Hepatocyte (in vitro differentiated cells): ENCODE measurements at regions not wholly inside any gene's neighbourhood (a gene's known extent, or its start where the extent isn't known, plus 50 kb on each side); places are given as distances from the start of the nearest gene placed in this dataset.

Experiments
- DNase-seq: peaks from one replicate; pipeline ENCODE4 v3.0.0-alpha.2; 2016; ENCODE audit warnings: low spot score
- H2AFZ ChIP-seq: fragments of 200-600 bp; sonication (generic); 2 replicates; pipeline ENCODE4 v1.6.0; 2016; ENCODE audit warnings: antibody characterized with exemption, mild to moderate bottlenecking
- H3K27ac ChIP-seq: fragments of 200-600 bp; sonication (generic); 2 replicates; pipeline ENCODE4 v1.5.1; 2016; ENCODE audit warnings: mild to moderate bottlenecking
- H3K27me3 ChIP-seq: fragments of 200-600 bp; sonication (generic); 2 replicates; pipeline ENCODE4 v1.6.1; 2016
- H3K36me3 ChIP-seq: fragments of 200-600 bp; sonication (generic); replicated peaks from 2 replicates; pipeline ENCODE4 v1.5.1; 2016; ENCODE audit warnings: low read depth; ENCODE audit not compliant: insufficient read depth
- H3K4me1 ChIP-seq: fragments of 200-600 bp; sonication (generic); 2 replicates; pipeline ENCODE4 v1.5.1; 2016; ENCODE audit warnings: mild to moderate bottlenecking, moderate library complexity; ENCODE audit not compliant: insufficient read depth
- H3K4me2 ChIP-seq: fragments of 200-600 bp; sonication (generic); 2 replicates; pipeline ENCODE4 v1.6.0; 2016
- H3K4me3 ChIP-seq: fragments of 200-600 bp; sonication (generic); 2 replicates; pipeline ENCODE4 v1.5.1; 2016; ENCODE audit warnings: mild to moderate bottlenecking
- H3K79me2 ChIP-seq: fragments of 200-600 bp; sonication (generic); 2 replicates; pipeline ENCODE4 v1.6.0; 2017; ENCODE audit warnings: mild to moderate bottlenecking
- H3K9me2 ChIP-seq: fragments of 200-600 bp; sonication (generic); replicated peaks from 2 replicates; pipeline ENCODE4 v1.6.0; 2017; ENCODE audit warnings: mild to moderate bottlenecking; ENCODE audit not compliant: insufficient read depth
- H3K9me3 ChIP-seq: fragments of 200-600 bp; sonication (generic); 2 replicates; pipeline ENCODE4 v1.5.1; 2016; ENCODE audit warnings: low read depth, mild to moderate bottlenecking
- H4K20me1 ChIP-seq: fragments of 200-600 bp; sonication (generic); 2 replicates; pipeline ENCODE4 v1.6.0; 2016; ENCODE audit warnings: mild to moderate bottlenecking; ENCODE audit not compliant: insufficient read depth, poor library complexity, severe bottlenecking
- EZH2 ChIP-seq: fragments of 200-600 bp; sonication (generic); IDR thresholded peaks from 2 replicates; pipeline ENCODE4 v1.6.1; 2016; ENCODE audit warnings: antibody characterized with exemption, mild to moderate bottlenecking, borderline replicate concordance
- EZH2phosphoT487 ChIP-seq: fragments of 200-600 bp; sonication (generic); IDR thresholded peaks from one replicate; pipeline ENCODE4 v1.6.1; 2018; ENCODE audit warnings: antibody characterized with exemption, mild to moderate bottlenecking, low read depth, moderate library complexity; ENCODE audit not compliant: unreplicated experiment, severe bottlenecking
- WGBS: methylation state at CpG from one replicate; pipeline ENCODE4 v1.1.6; 2016; ENCODE audit warnings: low lambda C conversion rate; ENCODE audit errors: missing lambda C conversion rate; 5-methylcytosine and 5-hydroxymethylcytosine counted together
- TF ChIP-seq, protein P1 (sequence below): fragments of 200-600 bp; sonication (generic); IDR thresholded peaks from 2 replicates; pipeline ENCODE4 v1.5.1; 2016; ENCODE audit warnings: antibody characterized with exemption, mild to moderate bottlenecking; ENCODE audit not compliant: poor library complexity

DNA sequence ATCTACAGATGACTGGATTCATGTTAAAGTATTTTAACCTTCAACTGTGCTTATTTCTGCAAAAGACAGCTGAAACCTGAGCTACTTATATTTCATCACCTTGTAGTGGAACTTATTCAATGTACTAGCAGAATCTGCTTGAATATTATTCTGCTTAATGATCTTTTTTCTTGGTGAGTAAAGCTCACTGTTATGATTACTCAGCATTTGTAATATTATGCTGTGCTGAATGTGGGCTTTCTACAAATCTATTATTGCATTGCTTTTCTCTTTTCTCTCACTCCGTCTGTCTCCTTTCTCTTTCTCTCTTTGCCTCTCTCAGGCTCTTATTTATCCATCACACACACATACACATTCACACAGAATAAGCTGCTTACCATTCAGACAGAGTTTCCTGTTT, 98.7 kb upstream of the TMEM196 start:
- WGBS = 95% methylated on average over 1 of the region's 1 CpG
- H3K27ac ChIP-seq = no peak overlapping the region
- H3K4me1 ChIP-seq = no peaks in the 10 kb centered on the region
- no peak overlapping the region for H2AFZ ChIP-seq
- H3K9me3 ChIP-seq = no peaks in the 10 kb centered on the region
- H3K79me2 ChIP-seq = no peaks in the 10 kb centered on the region
- H3K9me2 ChIP-seq = no peaks in the 10 kb centered on the region
- no peaks in the 10 kb centered on the region for H3K36me3 ChIP-seq
- no peak overlapping the region for H3K4me3 ChIP-seq
- no peak overlapping the region for H3K4me2 ChIP-seq
- H3K27me3 ChIP-seq = no peaks in the 10 kb centered on the region
- TF ChIP-seq EZH2 = no peak
- no peak for TF ChIP-seq EZH2phosphoT487
- TF ChIP-seq, protein P1, sequence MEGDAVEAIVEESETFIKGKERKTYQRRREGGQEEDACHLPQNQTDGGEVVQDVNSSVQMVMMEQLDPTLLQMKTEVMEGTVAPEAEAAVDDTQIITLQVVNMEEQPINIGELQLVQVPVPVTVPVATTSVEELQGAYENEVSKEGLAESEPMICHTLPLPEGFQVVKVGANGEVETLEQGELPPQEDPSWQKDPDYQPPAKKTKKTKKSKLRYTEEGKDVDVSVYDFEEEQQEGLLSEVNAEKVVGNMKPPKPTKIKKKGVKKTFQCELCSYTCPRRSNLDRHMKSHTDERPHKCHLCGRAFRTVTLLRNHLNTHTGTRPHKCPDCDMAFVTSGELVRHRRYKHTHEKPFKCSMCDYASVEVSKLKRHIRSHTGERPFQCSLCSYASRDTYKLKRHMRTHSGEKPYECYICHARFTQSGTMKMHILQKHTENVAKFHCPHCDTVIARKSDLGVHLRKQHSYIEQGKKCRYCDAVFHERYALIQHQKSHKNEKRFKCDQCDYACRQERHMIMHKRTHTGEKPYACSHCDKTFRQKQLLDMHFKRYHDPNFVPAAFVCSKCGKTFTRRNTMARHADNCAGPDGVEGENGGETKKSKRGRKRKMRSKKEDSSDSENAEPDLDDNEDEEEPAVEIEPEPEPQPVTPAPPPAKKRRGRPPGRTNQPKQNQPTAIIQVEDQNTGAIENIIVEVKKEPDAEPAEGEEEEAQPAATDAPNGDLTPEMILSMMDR = no peak
- no peak for DNase-seq
- no peaks in the 10 kb centered on the region for H4K20me1 ChIP-seq

DNA sequence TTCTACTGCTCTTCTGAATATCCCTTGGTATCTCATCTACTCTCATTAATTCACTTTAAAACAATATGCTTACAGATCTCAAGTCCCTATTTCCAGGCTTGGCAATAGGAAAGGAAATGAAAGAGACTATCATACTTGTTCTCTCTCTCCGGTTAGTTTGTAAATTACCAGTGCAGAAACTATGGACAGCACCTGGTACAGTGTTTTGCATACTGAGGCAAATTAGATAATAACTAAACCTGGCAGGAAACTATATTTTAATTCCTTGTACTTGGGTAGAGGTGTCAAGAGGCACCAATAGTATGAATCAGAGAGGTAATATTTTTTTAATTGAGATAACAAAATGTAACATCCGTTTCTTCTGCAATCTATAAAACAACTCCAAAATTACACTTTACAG, 97.7 kb upstream of the TMEM196 start:
- no peak for DNase-seq
- Histone ChIP-seq H3K36me3 (no peaks in the 10 kb centered on the region), H3K79me2 (no peaks in the 10 kb centered on the region), H3K27me3 (no peaks in the 10 kb centered on the region), H4K20me1 (no peaks in the 10 kb centered on the region), H3K4me1 (no peaks in the 10 kb centered on the region), H3K4me3 (no peak overlapping the region), H3K27ac (no peak overlapping the region), H3K9me3 (no peaks in the 10 kb centered on the region), H3K4me2 (no peak overlapping the region), H3K9me2 (no peaks in the 10 kb centered on the region), H2AFZ (no peak overlapping the region)
- TF ChIP-seq EZH2phosphoT487 (no peak), EZH2 (no peak)
- TF ChIP-seq, protein P1 = no peak
- 92% methylated on average over 2 of the region's 2 CpGs for WGBS

DNA sequence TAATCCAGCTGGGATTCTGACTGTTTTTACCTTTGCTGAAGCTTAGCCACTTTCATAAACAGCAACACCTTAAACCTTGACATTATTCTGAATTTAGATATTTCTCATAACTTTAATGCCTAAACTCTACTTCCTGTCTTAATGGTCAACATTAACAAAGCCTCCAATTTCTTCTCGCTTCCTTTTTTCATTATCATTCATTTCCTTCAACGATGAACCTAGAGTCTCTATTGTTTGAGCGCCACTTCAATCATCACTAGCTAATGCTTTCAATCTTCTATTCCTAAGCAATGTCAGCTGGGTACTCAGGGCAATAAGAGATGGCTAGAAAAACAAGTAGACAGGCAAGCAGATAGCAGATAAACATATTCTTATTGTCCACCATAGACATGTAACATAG, 96.6 kb upstream of the TMEM196 start:
- Histone ChIP-seq H3K36me3 (no peaks in the 10 kb centered on the region), H2AFZ (no peak overlapping the region), H3K79me2 (no peaks in the 10 kb centered on the region), H3K9me3 (no peaks in the 10 kb centered on the region), H3K9me2 (no peaks in the 10 kb centered on the region), H4K20me1 (no peaks in the 10 kb centered on the region), H3K4me3 (no peak overlapping the region), H3K4me2 (no peak overlapping the region), H3K27ac (no peak overlapping the region), H3K27me3 (no peaks in the 10 kb centered on the region), H3K4me1 (no peaks in the 10 kb centered on the region)
- WGBS = 94% methylated on average over 3 of the region's 3 CpGs
- DNase-seq = no peak
- no peak for TF ChIP-seq EZH2phosphoT487
- TF ChIP-seq, protein P1 = no peak
- TF ChIP-seq EZH2 = no peak
